Subcutaneous abdominal adipose tissue (tissue), 5 donors: ENCODE measurements at regions not wholly inside any gene's neighbourhood (a gene's known extent, or its start where the extent isn't known, plus 50 kb on each side); places are given as distances from the start of the nearest gene placed in this dataset.

Experiments used
- H3K27ac ChIP-seq: one replicate; pipeline ENCODE4 v1.7.0; 2013; ENCODE audit warnings: low read depth, mild to moderate bottlenecking, inconsistent platforms, low read length, moderate library complexity
- H3K27me3 ChIP-seq, 5 donors: one replicate each; pipeline ENCODE4 v1.7.0; 2013; ENCODE audit warnings: low read length in 5 of 5, inconsistent platforms in 1 of 5; ENCODE audit not compliant: control insufficient read depth in 5 of 5, insufficient read depth in 4 of 5
- H3K36me3 ChIP-seq, 5 donors: one replicate each; pipeline ENCODE4 v1.7.0; 2013; ENCODE audit warnings: low read length in 5 of 5; ENCODE audit not compliant: control insufficient read depth in 5 of 5, insufficient read depth in 5 of 5
- H3K4me1 ChIP-seq, 5 donors: one replicate each; pipeline ENCODE4 v1.7.0; 2013; ENCODE audit warnings: low read length in 5 of 5, mild to moderate bottlenecking in 3 of 5, moderate library complexity in 1 of 5; ENCODE audit not compliant: control insufficient read depth in 5 of 5, insufficient read depth in 5 of 5
- H3K4me3 ChIP-seq, 5 donors: one replicate each; pipeline ENCODE4 v1.7.0; 2013; ENCODE audit warnings: low read length in 5 of 5, low read depth in 1 of 5
- H3K9ac ChIP-seq, 5 donors: one replicate each; pipeline ENCODE4 v1.7.0; 2013; ENCODE audit warnings: low read length in 5 of 5, mild to moderate bottlenecking in 4 of 5, moderate library complexity in 3 of 5
- H3K9me3 ChIP-seq, 5 donors: one replicate each; pipeline ENCODE4 v1.7.0; 2013; ENCODE audit warnings: low read length in 5 of 5; ENCODE audit not compliant: control insufficient read depth in 5 of 5
- donor health status: healthy.
- donor health status: healthy.
- donor health status: healthy.
- donor health status: healthy.
- donor health status: healthy.

DNA sequence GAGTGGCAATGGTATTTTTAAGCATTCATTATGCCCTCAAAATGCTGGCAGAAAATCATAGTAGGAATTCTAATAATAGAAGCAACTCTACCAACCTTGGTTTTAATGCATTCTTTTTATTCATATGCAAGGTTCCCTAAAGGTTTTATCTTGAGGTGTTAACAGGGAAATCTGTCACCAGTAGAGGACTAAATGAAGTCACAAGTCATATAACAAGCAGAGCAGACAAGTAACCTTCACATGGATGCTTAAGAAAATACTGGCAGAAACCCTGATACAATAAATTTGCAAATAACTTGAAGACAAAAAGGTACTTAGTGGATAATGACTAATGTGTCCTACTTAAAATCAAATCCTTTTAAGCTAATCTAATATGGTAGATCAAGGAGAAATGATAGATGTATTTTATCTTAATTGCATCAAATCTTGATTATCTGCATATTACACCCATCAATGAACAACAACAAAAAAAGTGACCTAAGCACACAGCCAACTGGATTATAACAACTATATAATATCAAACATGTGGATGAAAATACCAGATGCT is 73.3 kb downstream of the RFC3 start:
- no peak overlapping the region for H3K9ac ChIP-seq
- no peaks in the 10 kb centered on the region for H3K27me3 ChIP-seq
- H3K9me3 ChIP-seq, result peaks cover 2 to 21% (median 11%) of the 10 kb centered on the region in 5 donors
- no peaks in the 10 kb centered on the region for H3K4me1 ChIP-seq
- H3K36me3 ChIP-seq, result no peaks in the 10 kb centered on the region
- no peak overlapping the region for H3K4me3 ChIP-seq
- no peak overlapping the region for H3K27ac ChIP-seq

- Histone ChIP-seq H3K27ac (no peak overlapping the region), H3K9me3 (peaks cover 2 to 21% (median 13%) of the 10 kb centered on the region in 5 donors), H3K9ac (no peak overlapping the region), H3K27me3 (no peaks in the 10 kb centered on the region), H3K36me3 (no peaks in the 10 kb centered on the region), H3K4me1 (no peaks in the 10 kb centered on the region), H3K4me3 (no peak overlapping the region)
Measured at GRCh38 chr13:33893559-33893958, 75.6 kb downstream of the RFC3 start.

- no peak overlapping the region for H3K4me3 ChIP-seq
Measured at GRCh38 chr13:33904431-33904830, 86.5 kb downstream of the RFC3 start.

GRCh38 chr13:33908116-33908515 is 90.2 kb downstream of the RFC3 start:
- no peaks in the 10 kb centered on the region for H3K36me3 ChIP-seq
- no peak overlapping the region for H3K4me3 ChIP-seq
- H3K27ac ChIP-seq, result no peak overlapping the region
- H3K27me3 ChIP-seq, result no peaks in the 10 kb centered on the region
- no peaks in the 10 kb centered on the region for H3K9me3 ChIP-seq
- no peaks in the 10 kb centered on the region for H3K4me1 ChIP-seq
- H3K9ac ChIP-seq, result no peak overlapping the region

More at GRCh38 chr13:33904431-33904830, 86.5 kb downstream of the RFC3 start:
- peaks cover 0 to 10% (median 0%) of the 10 kb centered on the region in 5 donors for H3K9me3 ChIP-seq
- H3K9ac ChIP-seq, result no peak overlapping the region
- H3K4me1 ChIP-seq, result no peaks in the 10 kb centered on the region
- no peaks in the 10 kb centered on the region for H3K27me3 ChIP-seq
- no peak overlapping the region for H3K27ac ChIP-seq
- H3K36me3 ChIP-seq, result no peaks in the 10 kb centered on the region

DNA sequence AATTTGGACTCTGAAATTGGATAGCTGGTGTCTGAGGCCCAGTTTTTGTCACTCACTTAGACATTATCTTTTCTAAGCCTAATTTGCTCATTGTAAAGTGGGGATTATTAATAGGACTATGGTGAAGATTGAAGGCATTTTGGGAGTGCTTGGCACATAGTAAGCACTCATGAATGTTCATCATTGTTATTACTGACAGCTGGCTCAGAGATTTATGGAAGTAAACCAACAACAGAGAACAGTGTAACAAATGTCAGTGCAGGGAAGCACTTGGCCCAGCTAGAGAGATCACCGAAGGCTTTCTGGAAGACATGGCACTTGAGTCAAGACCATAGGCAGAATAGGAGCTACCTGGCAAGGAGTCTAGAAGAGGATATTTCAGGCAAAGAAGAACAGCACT is 92.3 kb downstream of the RFC3 start:
- no peaks in the 10 kb centered on the region for H3K4me1 ChIP-seq
- no peaks in the 10 kb centered on the region for H3K36me3 ChIP-seq
- H3K27me3 ChIP-seq, result no peaks in the 10 kb centered on the region
- H3K9me3 ChIP-seq, result no peaks in the 10 kb centered on the region
- H3K9ac ChIP-seq, result no peak overlapping the region
- H3K4me3 ChIP-seq, result no peak overlapping the region
- no peak overlapping the region for H3K27ac ChIP-seq

DNA sequence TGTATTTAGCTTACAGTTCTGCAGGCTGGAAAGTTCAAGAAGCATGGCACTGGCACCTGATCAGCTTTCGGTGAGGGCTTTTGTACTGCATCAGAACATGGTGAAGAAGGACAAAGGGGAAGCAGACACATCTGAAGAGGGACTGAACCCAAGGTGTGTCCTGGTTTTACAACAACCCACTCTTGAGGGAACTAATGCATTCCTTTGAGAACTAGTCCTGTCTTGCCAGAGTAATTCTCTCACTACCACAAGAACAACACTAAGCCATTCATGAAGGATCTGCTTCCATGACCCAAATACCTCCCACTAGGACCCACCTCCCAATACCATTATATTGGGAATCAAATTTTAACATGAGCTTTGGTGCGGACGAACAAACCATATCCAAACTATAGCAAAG is 93.6 kb downstream of the RFC3 start:
- Histone ChIP-seq H3K9me3 (no peaks in the 10 kb centered on the region), H3K4me1 (no peaks in the 10 kb centered on the region), H3K27ac (no peak overlapping the region), H3K9ac (no peak overlapping the region), H3K4me3 (no peak overlapping the region), H3K36me3 (no peaks in the 10 kb centered on the region), H3K27me3 (no peaks in the 10 kb centered on the region)

- H3K4me1 ChIP-seq, result peaks cover 0 to 4% (median 0%) of the 10 kb centered on the region in 5 donors
- H3K36me3 ChIP-seq, result no peaks in the 10 kb centered on the region
- H3K27ac ChIP-seq, result no peak overlapping the region
- no peak overlapping the region for H3K9ac ChIP-seq
- no peaks in the 10 kb centered on the region for H3K27me3 ChIP-seq
- H3K9me3 ChIP-seq, result no peaks in the 10 kb centered on the region
- no peak overlapping the region for H3K4me3 ChIP-seq
Measured at GRCh38 chr13:33913829-33914228, 95.9 kb downstream of the RFC3 start.

GRCh38 chr13:33917190-33917589 is 99.2 kb downstream of the RFC3 start:
- no peak overlapping the region for H3K27ac ChIP-seq
- H3K9me3 ChIP-seq, result no peaks in the 10 kb centered on the region

GRCh38 chr13:33918199-33918932 is 100.4 kb downstream of the RFC3 start:
- Histone ChIP-seq H3K9ac (no peak overlapping the region), H3K36me3 (no peaks in the 10 kb centered on the region), H3K27ac (no peak overlapping the region), H3K9me3 (no peaks in the 10 kb centered on the region), H3K4me1 (peaks cover 0 to 4% (median 0%) of the 10 kb centered on the region in 5 donors), H3K27me3 (no peaks in the 10 kb centered on the region), H3K4me3 (no peak overlapping the region)

More at GRCh38 chr13:33917190-33917589, 99.2 kb downstream of the RFC3 start:
- H3K4me1 ChIP-seq, result peaks cover 0 to 4% (median 0%) of the 10 kb centered on the region in 5 donors
- H3K4me3 ChIP-seq, result no peak overlapping the region
- H3K36me3 ChIP-seq, result no peaks in the 10 kb centered on the region
- no peaks in the 10 kb centered on the region for H3K27me3 ChIP-seq
- H3K9ac ChIP-seq, result no peak overlapping the region

- no peak overlapping the region for H3K27ac ChIP-seq
- H3K4me1 ChIP-seq, result peaks cover 0 to 4% (median 0%) of the 10 kb centered on the region in 5 donors
- no peaks in the 10 kb centered on the region for H3K36me3 ChIP-seq
- H3K4me3 ChIP-seq, result no peak overlapping the region
- H3K9me3 ChIP-seq, result no peaks in the 10 kb centered on the region
- no peaks in the 10 kb centered on the region for H3K27me3 ChIP-seq
- no peak overlapping the region for H3K9ac ChIP-seq
Measured at GRCh38 chr13:33919120-33919519, 101.2 kb downstream of the RFC3 start.
